ENCODE measurements at regions not wholly inside any gene's neighbourhood (a gene's known extent, or its start where the extent isn't known, plus 50 kb on each side); places are given as distances from the start of the nearest gene placed in this dataset.
"Not testable (repeated sequence)": the region's sequence is repeated elsewhere in the genome, so short reads cannot be mapped to it uniquely, and the experiment has no call there.

- Histone ChIP-seq H3K9ac (ENCODE audit: low read depth, low read length) (no peak overlapping the region), H3K4me2 (ENCODE audit: insufficient read depth, low read length) (no peak overlapping the region), H2AFZ (ENCODE audit: low read depth, low read length) (no peak overlapping the region), H3K4me3 (ENCODE audit: low read depth in 1 of 2, low read length in 2 of 2) (no peak overlapping the region), H4K20me1 (ENCODE audit: insufficient read depth, low read length) (no peaks in the 10 kb centered on the region), H3K9me3 (ENCODE audit: insufficient read depth, low read length, severe bottlenecking) (no peaks in the 10 kb centered on the region), H3K27ac (ENCODE audit: low read length) (no peak overlapping the region), H3K36me3 (ENCODE audit: insufficient read depth, low read length) (no peaks in the 10 kb centered on the region), H3K27me3 (ENCODE audit: insufficient read depth, low read length, poor library complexity) (no peaks in the 10 kb centered on the region), H3K4me1 (ENCODE audit: insufficient read depth, low read length) (no peaks in the 10 kb centered on the region), H3K79me2 (ENCODE audit: insufficient read depth, low read length) (no peaks in the 10 kb centered on the region)
- DNase-seq (no peak), ATAC-seq (ENCODE audit: insufficient read depth, low read depth) (no peak)
- TF ChIP-seq CTCF (IDR thresholded peaks at IDR 0.05; ENCODE audit: borderline replicate concordance, extremely low read depth, low read length, poor library complexity, severe bottlenecking) (no peak), EZH2 (IDR thresholded peaks at IDR 0.05; ENCODE audit: borderline replicate concordance, low read depth, low read length, severe bottlenecking) (no peak)
These were observed 85.0 kb upstream of the SEL1L start for GRCh38 chr14:81618695-81619094.

GRCh38 chr14:81619816-81620215, 86.2 kb upstream of the SEL1L start:
- TF ChIP-seq CTCF (IDR thresholded peaks at IDR 0.05; ENCODE audit: borderline replicate concordance, extremely low read depth, low read length, poor library complexity, severe bottlenecking): no peak
- TF ChIP-seq EZH2 (IDR thresholded peaks at IDR 0.05; ENCODE audit: borderline replicate concordance, low read depth, low read length, severe bottlenecking): no peak
- DNase-seq (no peak), ATAC-seq (ENCODE audit: insufficient read depth, low read depth) (no peak)
- no peaks in the 10 kb centered on the region for H3K36me3 ChIP-seq (ENCODE audit: insufficient read depth, low read length)
- no peaks in the 10 kb centered on the region for H3K27me3 ChIP-seq (ENCODE audit: insufficient read depth, low read length, poor library complexity)
- H3K4me3 ChIP-seq (ENCODE audit: low read depth in 1 of 2, low read length in 2 of 2): no peak overlapping the region
- H3K4me2 ChIP-seq (ENCODE audit: insufficient read depth, low read length): no peak overlapping the region
- H3K9ac ChIP-seq (ENCODE audit: low read depth, low read length): no peak overlapping the region
- no peaks in the 10 kb centered on the region for H4K20me1 ChIP-seq (ENCODE audit: insufficient read depth, low read length)
- H3K4me1 ChIP-seq (ENCODE audit: insufficient read depth, low read length): no peaks in the 10 kb centered on the region
- no peaks in the 10 kb centered on the region for H3K9me3 ChIP-seq (ENCODE audit: insufficient read depth, low read length, severe bottlenecking)
- H2AFZ ChIP-seq (ENCODE audit: low read depth, low read length): no peak overlapping the region
- H3K27ac ChIP-seq (ENCODE audit: low read length): no peak overlapping the region
- H3K79me2 ChIP-seq (ENCODE audit: insufficient read depth, low read length): no peaks in the 10 kb centered on the region

- DNase-seq; H3K4me3 ChIP-seq (ENCODE audit: low read depth in 1 of 2, low read length in 2 of 2); H3K79me2 ChIP-seq (ENCODE audit: insufficient read depth, low read length); H3K36me3 ChIP-seq (ENCODE audit: insufficient read depth, low read length); H3K27ac ChIP-seq (ENCODE audit: low read length); H4K20me1 ChIP-seq (ENCODE audit: insufficient read depth, low read length); H3K4me2 ChIP-seq (ENCODE audit: insufficient read depth, low read length); H3K9me3 ChIP-seq (ENCODE audit: insufficient read depth, low read length, severe bottlenecking); H3K27me3 ChIP-seq (ENCODE audit: insufficient read depth, low read length, poor library complexity); ATAC-seq (ENCODE audit: insufficient read depth, low read depth); H3K4me1 ChIP-seq (ENCODE audit: insufficient read depth, low read length); H2AFZ ChIP-seq (ENCODE audit: low read depth, low read length); H3K9ac ChIP-seq (ENCODE audit: low read depth, low read length): not testable (repeated sequence)
These were observed 90.2 kb upstream of the SEL1L start for GRCh38 chr14:81623771-81624396.

DNA sequence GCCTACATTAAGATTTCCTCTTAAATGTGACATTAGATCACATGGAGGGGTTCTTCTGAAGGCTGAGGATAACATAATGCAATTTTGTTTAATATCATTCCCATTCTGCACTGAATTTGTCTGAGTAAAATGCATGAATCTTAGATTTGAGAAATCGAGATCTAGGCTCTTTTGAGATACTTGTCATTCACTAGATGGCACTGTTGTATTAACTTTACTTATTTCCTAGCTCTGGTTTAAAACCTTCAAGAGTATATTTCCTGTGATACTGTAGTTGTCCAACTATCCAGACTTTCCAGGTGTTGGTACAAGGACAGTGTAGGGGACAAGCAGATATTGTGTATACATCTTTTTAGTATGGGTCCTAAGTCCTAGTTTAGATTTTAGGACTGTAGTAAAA, 91.7 kb upstream of the SEL1L start:
- Histone ChIP-seq H3K4me2 (ENCODE audit: insufficient read depth, low read length) (no peak overlapping the region), H3K27me3 (ENCODE audit: insufficient read depth, low read length, poor library complexity) (no peaks in the 10 kb centered on the region), H3K27ac (ENCODE audit: low read length) (no peak overlapping the region), H3K4me3 (ENCODE audit: low read depth in 1 of 2, low read length in 2 of 2) (no peak overlapping the region), H3K4me1 (ENCODE audit: insufficient read depth, low read length) (no peaks in the 10 kb centered on the region), H4K20me1 (ENCODE audit: insufficient read depth, low read length) (no peaks in the 10 kb centered on the region), H3K9me3 (ENCODE audit: insufficient read depth, low read length, severe bottlenecking) (no peaks in the 10 kb centered on the region), H3K9ac (ENCODE audit: low read depth, low read length) (no peak overlapping the region), H3K79me2 (ENCODE audit: insufficient read depth, low read length) (no peaks in the 10 kb centered on the region), H2AFZ (ENCODE audit: low read depth, low read length) (no peak overlapping the region), H3K36me3 (ENCODE audit: insufficient read depth, low read length) (no peaks in the 10 kb centered on the region)
- peak; percentile 66; the same call in 1 of the 3 replicates for ATAC-seq (ENCODE audit: insufficient read depth, low read depth)
- TF ChIP-seq CTCF (IDR thresholded peaks at IDR 0.05; ENCODE audit: borderline replicate concordance, extremely low read depth, low read length, poor library complexity, severe bottlenecking): peak; percentile 69
- TF ChIP-seq EZH2 (IDR thresholded peaks at IDR 0.05; ENCODE audit: borderline replicate concordance, low read depth, low read length, severe bottlenecking): no peak
- DNase-seq: no peak

All from DND-41 (cell line).